ENCODE measurements at regions not wholly inside any gene's neighbourhood (a gene's known extent, or its start where the extent isn't known, plus 50 kb on each side); places are given as distances from the start of the nearest gene placed in this dataset.

DNA sequence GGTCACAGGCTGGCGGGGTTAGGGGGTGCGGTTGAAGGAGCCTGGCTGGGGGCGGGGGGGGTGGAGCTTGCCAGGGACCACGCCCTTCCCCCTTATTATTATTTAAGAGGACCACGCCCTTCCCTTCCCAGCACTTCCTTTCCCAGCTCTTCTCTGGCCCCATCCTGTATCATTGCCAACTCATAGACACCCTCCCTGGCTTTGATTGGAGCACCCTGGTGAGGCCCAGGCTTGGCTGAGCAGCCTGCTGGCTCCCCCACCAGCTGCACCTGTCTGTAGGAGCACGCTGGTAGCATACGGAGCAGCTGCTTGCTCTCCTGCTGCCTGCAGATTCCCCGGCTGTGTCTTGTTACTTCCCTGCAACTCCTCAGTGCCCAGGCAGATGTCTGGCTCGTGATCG is 62.5 kb upstream of the PDX1 start:
- TF ChIP-seq, protein P1, sequence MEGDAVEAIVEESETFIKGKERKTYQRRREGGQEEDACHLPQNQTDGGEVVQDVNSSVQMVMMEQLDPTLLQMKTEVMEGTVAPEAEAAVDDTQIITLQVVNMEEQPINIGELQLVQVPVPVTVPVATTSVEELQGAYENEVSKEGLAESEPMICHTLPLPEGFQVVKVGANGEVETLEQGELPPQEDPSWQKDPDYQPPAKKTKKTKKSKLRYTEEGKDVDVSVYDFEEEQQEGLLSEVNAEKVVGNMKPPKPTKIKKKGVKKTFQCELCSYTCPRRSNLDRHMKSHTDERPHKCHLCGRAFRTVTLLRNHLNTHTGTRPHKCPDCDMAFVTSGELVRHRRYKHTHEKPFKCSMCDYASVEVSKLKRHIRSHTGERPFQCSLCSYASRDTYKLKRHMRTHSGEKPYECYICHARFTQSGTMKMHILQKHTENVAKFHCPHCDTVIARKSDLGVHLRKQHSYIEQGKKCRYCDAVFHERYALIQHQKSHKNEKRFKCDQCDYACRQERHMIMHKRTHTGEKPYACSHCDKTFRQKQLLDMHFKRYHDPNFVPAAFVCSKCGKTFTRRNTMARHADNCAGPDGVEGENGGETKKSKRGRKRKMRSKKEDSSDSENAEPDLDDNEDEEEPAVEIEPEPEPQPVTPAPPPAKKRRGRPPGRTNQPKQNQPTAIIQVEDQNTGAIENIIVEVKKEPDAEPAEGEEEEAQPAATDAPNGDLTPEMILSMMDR (IDR thresholded peaks at IDR 0.05), result no peak
- TF ChIP-seq POLR2A (IDR thresholded peaks at IDR 0.05), result no peak
